GM10248 (cell line): ENCODE measurements at regions not wholly inside any gene's neighbourhood (a gene's known extent, or its start where the extent isn't known, plus 50 kb on each side); places are given as distances from the start of the nearest gene placed in this dataset.

Experiments
- CTCF ChIA-PET: fragments of 300-600 bp; sonication (Branson Sonifier 250); formaldehyde crosslinking; extraction: SDS; loops from one replicate; lab custom pipeline; 2021; ENCODE audit warnings: antibody characterized with exemption; lab: Yijun Ruan, JAX
- POLR2A ChIA-PET: fragments of 350-650 bp; sonication (Branson Sonifier 250); formaldehyde crosslinking; extraction: SDS; loops from one replicate; lab custom pipeline; 2020; ENCODE audit warnings: antibody characterized with exemption; lab: Yijun Ruan, JAX
- DNase-seq: peaks from one replicate; pipeline ENCODE4 v3.0.0; 2012; ENCODE audit errors: extremely low spot score
- TF ChIP-seq, protein P1 (sequence below): IDR thresholded peaks from 2 replicates; pipeline ENCODE4 v1.5.1; 2012; ENCODE audit warnings: mild to moderate bottlenecking, low read depth; ENCODE audit errors: extremely low read depth, missing control alignments, control extremely low read depth

- TF ChIP-seq, protein P1, sequence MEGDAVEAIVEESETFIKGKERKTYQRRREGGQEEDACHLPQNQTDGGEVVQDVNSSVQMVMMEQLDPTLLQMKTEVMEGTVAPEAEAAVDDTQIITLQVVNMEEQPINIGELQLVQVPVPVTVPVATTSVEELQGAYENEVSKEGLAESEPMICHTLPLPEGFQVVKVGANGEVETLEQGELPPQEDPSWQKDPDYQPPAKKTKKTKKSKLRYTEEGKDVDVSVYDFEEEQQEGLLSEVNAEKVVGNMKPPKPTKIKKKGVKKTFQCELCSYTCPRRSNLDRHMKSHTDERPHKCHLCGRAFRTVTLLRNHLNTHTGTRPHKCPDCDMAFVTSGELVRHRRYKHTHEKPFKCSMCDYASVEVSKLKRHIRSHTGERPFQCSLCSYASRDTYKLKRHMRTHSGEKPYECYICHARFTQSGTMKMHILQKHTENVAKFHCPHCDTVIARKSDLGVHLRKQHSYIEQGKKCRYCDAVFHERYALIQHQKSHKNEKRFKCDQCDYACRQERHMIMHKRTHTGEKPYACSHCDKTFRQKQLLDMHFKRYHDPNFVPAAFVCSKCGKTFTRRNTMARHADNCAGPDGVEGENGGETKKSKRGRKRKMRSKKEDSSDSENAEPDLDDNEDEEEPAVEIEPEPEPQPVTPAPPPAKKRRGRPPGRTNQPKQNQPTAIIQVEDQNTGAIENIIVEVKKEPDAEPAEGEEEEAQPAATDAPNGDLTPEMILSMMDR: no peak
- no peak for DNase-seq
- POLR2A ChIA-PET: no interaction called here
- CTCF ChIA-PET: interaction anchor here (1.4 kb wide), 1 partner anchor 8 kb away, joined by 3 read pairs; no protein-coding TSS in a partner anchor
These were observed 496.2 kb upstream of the RGS18 start for GRCh38 chr1:191662051-191662450.

- ChIA-PET POLR2A (no interaction called here), CTCF (no interaction called here)
- TF ChIP-seq, protein P1: no peak
- no peak for DNase-seq
These were observed 495.5 kb upstream of the RGS18 start for GRCh38 chr1:191662746-191663145.

DNA sequence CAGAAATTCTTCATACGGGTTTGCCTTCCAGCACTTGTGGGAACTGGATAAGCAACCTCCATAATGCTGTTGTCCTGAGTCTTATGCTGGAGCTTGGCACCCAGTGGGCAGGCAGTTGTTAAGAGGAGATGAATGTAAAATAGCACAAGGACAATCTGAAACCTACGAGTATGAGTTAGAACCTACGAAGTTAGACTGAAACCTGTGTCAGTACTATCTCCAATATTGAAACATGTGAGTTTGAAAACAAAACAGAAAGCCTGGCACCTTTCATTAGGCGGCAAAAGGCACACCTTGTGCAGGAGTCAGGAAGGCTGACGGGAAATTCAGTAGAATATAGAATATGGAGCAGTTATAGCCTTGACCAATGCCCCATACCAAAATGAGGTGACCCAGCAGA lies 489.7 kb upstream of the RGS18 start:
- no peak for DNase-seq
- TF ChIP-seq, protein P1: no peak
- POLR2A ChIA-PET: no interaction called here
- CTCF ChIA-PET: no interaction called here

- TF ChIP-seq, protein P1: no peak
- no peak for DNase-seq
- POLR2A ChIA-PET: no interaction called here
- CTCF ChIA-PET: interaction anchor here (1.0 kb wide), 1 partner anchor 8 kb away, joined by 3 read pairs; no protein-coding TSS in a partner anchor
These were observed 488.6 kb upstream of the RGS18 start for GRCh38 chr1:191669629-191670028.

DNA sequence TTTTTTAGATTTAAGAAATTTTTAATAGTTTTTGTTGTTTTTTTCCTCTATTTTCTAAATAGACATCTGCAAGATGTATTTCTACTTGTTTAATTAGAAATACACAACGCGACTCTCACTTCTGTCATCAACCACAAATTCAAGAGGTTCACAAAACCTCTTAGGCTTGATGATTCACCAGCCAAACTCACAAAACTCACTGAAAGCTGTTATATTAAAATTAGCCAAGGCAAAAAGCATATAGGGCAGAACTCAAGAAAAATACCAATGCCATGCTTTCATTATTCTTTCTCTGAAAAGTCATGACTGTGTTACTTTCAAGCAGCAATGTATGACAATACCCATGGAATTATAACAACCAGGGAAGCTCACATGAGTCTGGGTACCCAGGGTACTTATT lies 487.0 kb upstream of the RGS18 start:
- TF ChIP-seq, protein P1: no peak
- ChIA-PET POLR2A (no interaction called here), CTCF (no interaction called here)
- no peak for DNase-seq

- TF ChIP-seq, protein P1: no peak
- CTCF ChIA-PET: interaction anchor here (1.9 kb wide), 1 partner anchor 20 kb away, joined by 6 read pairs; no protein-coding TSS in a partner anchor
- POLR2A ChIA-PET: no interaction called here
- no peak for DNase-seq
These were observed 483.6 kb upstream of the RGS18 start for GRCh38 chr1:191674626-191675179.
